Stimulated activated CD8-positive, alpha-beta memory T cell treated with anti-CD3 and anti-CD28 coated beads, Interleukin-15, amount 100 ng/mL, for 1 hour (primary cell): ENCODE measurements at regions not wholly inside any gene's neighbourhood (a gene's known extent, or its start where the extent isn't known, plus 50 kb on each side); places are given as distances from the start of the nearest gene placed in this dataset.
"Not testable (repeated sequence)": the region's sequence is repeated elsewhere in the genome, so short reads cannot be mapped to it uniquely, and the experiment has no call there.

Experiments
- DNase-seq: peaks from one replicate; pipeline ENCODE4 v3.0.0-alpha.2; 2020; ENCODE audit warnings: low read depth

- peak; percentile 6 for DNase-seq
These were observed 78.8 kb upstream of the ATP8B1 start for GRCh38 chr18:57881818-57882413.

GRCh38 chr18:57879924-57880323, 76.8 kb upstream of the ATP8B1 start:
- DNase-seq = not testable (repeated sequence)

- DNase-seq = no peak
These were observed 66.1 kb upstream of the ATP8B1 start for GRCh38 chr18:57869221-57869620.

GRCh38 chr18:57866355-57866754, 63.2 kb upstream of the ATP8B1 start:
- DNase-seq = no peak

GRCh38 chr18:57864615-57865121, 61.6 kb upstream of the ATP8B1 start:
- DNase-seq = no peak

- no peak for DNase-seq
These were observed 60.6 kb upstream of the ATP8B1 start for GRCh38 chr18:57863706-57864105.

GRCh38 chr18:57859314-57859713, 56.2 kb upstream of the ATP8B1 start:
- no peak for DNase-seq

GRCh38 chr18:57856557-57857280, 53.6 kb upstream of the ATP8B1 start:
- no peak for DNase-seq

- DNase-seq = no peak
These were observed 53.0 kb upstream of the ATP8B1 start for GRCh38 chr18:57856128-57856527.

- no peak for DNase-seq
These were observed 52.4 kb upstream of the ATP8B1 start for GRCh38 chr18:57855551-57855950.

- DNase-seq = no peak
These were observed 51.6 kb upstream of the ATP8B1 start for GRCh38 chr18:57854726-57855125.

GRCh38 chr18:57853864-57854263, 50.7 kb upstream of the ATP8B1 start:
- DNase-seq = no peak

- DNase-seq = no peak
These were observed 50.0 kb upstream of the ATP8B1 start for GRCh38 chr18:57853133-57853532.
